ENCODE measurements at regions not wholly inside any gene's neighbourhood (a gene's known extent, or its start where the extent isn't known, plus 50 kb on each side); places are given as distances from the start of the nearest gene placed in this dataset.

DNA sequence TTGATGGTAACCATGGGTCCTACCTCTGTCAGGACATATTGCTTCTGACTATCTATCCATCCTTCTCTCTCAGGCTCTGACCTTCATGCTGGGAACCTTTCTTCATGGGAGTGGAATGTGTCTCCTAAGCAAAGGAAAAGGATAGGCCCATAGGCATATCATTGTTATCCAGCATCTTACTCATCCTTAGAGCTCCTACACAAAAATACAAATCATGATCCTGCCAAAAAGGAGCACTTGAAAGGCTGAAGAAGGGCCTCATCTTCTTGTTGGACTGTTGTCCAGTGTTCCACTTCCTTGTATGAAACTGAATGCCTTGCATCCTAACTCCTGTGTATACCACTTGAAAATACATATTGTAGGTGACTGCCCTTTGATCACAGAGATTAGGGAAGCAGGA is 96.1 kb upstream of the SOX2 start:
- TF ChIP-seq, protein P1, sequence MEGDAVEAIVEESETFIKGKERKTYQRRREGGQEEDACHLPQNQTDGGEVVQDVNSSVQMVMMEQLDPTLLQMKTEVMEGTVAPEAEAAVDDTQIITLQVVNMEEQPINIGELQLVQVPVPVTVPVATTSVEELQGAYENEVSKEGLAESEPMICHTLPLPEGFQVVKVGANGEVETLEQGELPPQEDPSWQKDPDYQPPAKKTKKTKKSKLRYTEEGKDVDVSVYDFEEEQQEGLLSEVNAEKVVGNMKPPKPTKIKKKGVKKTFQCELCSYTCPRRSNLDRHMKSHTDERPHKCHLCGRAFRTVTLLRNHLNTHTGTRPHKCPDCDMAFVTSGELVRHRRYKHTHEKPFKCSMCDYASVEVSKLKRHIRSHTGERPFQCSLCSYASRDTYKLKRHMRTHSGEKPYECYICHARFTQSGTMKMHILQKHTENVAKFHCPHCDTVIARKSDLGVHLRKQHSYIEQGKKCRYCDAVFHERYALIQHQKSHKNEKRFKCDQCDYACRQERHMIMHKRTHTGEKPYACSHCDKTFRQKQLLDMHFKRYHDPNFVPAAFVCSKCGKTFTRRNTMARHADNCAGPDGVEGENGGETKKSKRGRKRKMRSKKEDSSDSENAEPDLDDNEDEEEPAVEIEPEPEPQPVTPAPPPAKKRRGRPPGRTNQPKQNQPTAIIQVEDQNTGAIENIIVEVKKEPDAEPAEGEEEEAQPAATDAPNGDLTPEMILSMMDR (IDR thresholded peaks at IDR 0.05) = no peak
- no peak for TF ChIP-seq POLR2A (IDR thresholded peaks at IDR 0.05)

Measured in adrenal gland (tissue), 5 donors.